ENCODE measurements at regions not wholly inside any gene's neighbourhood (a gene's known extent, or its start where the extent isn't known, plus 50 kb on each side); places are given as distances from the start of the nearest gene placed in this dataset.

GRCh38 chr11:32039149-32039548 lies 51.7 kb upstream of the RCN1 start:
- DNase-seq = no peak

- no peak for DNase-seq
These were observed 56.2 kb upstream of the RCN1 start for GRCh38 chr11:32034680-32035079.

GRCh38 chr11:32034149-32034548 lies 56.7 kb upstream of the RCN1 start:
- DNase-seq = no peak

DNA sequence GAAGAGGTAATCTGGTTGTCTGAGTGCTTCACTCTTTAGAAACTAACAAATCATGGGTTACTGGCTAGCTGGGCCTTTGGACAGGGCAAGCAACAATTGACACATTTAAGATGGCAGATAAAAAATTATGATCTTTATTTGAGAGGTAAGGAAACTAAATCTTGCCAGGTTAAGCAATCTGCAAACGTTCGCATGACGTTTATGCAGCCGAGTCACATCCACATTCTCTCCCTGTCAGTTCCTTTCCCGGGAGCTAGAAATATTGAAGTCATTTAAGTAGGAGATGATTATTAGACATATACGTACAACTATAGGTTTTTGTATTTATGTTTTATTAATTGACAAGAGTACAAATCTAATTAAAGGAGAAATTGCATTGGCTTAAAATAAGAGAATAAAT lies 57.4 kb upstream of the RCN1 start:
- DNase-seq = no peak

DNA sequence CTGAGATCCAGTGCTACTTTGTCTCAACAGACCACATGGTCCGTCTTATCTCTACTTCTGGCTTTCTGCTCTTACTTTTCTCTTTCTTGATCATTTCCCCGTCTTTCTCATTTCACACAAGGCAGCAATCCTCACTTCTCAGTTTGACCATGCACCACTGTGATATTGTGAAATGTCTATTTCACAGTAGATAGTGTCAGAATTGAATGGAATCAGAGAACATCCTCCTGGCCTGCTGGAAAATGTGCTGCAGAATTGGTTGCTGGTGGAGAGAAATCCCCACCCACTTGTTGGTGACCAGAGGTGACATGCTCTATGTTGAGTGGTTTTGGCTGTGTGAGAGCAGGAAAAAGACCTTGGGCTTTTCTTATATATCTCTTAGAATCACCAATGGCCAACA lies 57.8 kb upstream of the RCN1 start:
- no peak for DNase-seq

DNA sequence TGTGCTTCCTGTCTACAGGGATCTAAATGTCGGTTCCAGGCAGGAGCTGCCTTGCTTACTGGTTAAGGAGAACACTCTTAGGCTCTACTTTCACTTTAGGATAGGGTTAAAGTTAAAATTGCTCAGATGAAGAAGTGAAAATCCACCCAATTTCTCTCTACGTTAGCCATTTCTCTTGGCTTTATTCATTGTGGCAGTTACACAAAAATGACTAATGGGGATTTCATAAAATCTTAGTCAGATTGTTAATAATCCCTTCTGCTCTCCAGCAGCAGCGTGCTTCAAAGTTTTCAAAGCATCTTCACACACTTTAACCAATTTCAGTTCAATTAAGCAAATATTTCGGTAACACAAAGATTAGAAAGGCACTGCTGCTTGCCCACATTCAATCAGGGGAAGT lies 58.4 kb upstream of the RCN1 start:
- DNase-seq = no peak

- no peak for DNase-seq
These were observed 58.8 kb upstream of the RCN1 start for GRCh38 chr11:32032052-32032451.

DNA sequence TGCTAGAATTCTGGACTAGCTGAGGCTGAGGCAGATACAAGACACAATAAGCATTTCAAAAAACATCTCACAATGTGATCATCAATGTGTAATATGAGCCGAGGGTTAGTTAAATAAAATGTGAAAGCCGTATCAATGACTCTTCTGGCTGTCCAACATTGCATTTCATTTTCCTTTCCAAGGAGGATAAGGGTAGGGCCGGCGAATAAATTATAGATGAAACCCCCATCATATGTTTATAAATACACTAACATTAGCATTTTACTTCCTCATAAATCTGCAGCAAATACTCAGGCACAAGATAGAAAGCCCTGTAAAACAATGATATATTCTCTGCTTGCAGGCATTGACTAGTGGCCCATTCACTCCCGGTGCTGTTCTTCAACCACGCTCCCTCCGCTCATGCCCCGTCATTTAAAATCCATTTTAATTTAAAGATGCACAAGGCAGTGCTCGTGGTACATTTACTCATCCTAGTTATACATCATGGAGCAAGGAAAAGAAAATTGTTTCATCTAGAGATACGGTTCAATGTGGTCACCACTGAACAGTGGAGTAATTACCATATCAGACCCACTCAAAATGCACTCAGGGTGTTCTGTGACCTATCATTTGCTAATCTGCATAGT lies 59.9 kb upstream of the RCN1 start:
- DNase-seq = no peak

DNA sequence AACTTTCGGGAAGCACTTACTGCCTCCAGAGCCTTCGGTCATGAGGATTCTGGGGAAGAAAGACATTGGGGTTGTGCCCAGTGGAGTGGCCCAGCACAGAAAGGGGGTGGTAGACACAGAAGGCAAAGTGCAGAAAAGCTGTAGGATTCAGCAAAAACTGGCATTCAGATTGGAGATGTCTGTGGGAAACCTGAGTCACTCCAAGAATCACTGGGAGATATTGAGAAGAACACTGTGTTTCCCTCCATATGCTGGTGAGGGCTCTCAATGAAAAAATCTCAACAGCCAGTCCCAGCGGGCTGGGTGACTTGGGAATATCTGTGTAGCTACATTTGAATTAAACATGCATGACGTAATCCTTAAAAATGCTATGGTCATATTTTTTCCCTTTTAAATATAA lies 61.2 kb upstream of the RCN1 start:
- DNase-seq = no peak

GRCh38 chr11:32028201-32028600 lies 62.7 kb upstream of the RCN1 start:
- DNase-seq = no peak

GRCh38 chr11:32026766-32027165 lies 64.1 kb upstream of the RCN1 start:
- no peak for DNase-seq

GRCh38 chr11:32024948-32025347 lies 65.9 kb upstream of the RCN1 start:
- DNase-seq = no peak

DNA sequence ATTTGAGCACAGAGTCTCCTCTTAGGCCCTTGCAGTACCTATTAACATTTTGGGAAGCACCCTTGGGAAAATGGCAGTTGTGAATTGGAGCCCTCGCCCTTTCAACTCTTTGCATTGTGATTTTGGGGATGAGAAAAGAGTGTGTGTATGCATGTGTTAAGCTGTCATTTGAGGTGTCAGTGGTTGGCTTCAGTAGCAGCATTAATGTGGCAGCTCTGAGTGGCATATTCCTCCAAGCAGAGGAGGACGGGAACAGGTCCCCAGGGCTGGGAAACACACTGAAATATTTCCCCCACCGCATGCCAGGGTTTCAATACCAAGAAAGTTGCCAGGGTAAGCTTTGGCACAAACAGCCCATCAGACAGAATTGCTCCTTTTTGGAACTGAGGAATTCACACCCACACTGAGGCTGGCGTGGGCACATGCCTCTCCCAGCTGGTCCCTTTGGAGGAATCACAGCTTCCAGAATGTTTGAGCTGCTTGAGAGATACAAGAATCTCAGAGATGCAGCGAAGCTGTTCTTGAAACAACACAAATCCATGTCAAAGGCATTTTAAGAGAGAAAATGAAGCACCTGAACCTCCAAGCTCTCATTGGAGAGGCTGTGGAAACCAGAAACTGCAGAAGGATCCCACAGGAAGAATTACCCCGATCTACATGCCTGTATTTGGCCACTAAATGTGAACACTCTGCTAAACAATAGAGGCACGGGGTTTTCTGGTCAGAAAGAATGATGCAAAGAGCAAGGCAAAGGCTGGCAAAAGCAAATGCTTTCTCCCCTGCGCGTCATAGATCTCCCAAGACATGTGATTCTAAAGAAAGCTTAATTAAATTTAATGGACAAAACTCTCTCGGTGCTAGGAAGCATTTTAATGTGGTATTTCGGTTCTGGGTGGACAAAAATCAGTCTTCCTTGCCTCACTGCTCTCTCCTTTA lies 67.2 kb upstream of the RCN1 start:
- no peak for DNase-seq

- DNase-seq = no peak
These were observed 72.2 kb upstream of the RCN1 start for GRCh38 chr11:32018672-32019071.

DNA sequence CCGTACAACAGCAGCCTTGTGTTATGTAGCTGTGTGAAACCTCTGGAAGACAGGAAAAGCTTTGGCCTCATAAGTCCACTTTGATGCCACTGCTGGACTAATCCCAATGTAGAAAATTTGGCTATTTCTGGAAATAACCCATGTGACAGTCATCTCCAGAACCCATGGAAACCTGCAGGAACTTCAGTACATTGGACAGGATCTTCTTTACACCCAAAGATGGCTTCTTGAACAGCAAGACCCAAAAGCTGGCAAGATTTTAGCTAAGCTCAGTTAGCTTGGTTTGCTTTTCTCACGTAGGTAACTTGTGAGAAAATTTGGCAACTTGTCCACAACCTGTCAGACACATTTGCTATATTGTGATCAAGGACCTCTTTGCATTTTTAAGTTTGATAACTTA lies 74.8 kb upstream of the RCN1 start:
- DNase-seq = no peak

DNA sequence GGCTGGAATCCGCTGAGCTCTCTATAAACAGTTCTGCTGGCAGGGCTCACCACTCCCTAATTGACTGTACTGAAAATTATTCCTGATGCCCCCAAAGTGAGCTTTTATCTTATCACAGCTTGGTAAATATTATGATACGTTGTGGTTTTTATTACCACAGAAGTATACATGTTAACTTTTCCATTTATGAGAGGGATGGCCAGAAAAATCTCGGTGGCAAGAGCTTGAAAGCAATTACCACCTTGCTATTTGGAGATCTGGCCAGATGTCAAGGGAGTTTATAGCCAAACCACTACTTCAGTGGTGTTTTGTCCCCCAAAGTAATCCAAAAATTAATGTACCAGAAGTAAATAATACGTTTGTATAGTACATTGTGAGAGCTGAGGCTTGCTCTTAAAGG lies 75.4 kb upstream of the RCN1 start:
- no peak for DNase-seq

GRCh38 chr11:32013603-32014002 lies 77.3 kb upstream of the RCN1 start:
- no peak for DNase-seq

DNA sequence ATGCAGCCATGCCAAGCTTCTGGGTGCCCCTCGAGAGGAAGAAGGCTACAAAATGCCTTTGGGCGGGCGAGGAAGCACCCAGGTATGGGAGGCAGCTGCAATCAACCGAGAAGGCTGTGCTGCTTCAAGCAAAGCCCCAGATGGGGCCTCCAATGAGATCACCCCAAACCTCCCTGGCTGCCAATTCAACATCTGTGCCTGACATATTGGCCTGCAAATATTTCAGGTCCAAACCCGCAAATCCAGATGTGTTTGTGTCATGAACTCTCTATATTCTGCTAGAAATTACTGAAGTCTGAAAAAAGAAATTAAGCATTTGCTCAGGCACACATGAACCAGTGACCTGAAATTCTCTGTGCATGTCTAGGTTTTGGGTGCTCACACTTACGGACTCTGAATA lies 78.8 kb upstream of the RCN1 start:
- no peak for DNase-seq

DNA sequence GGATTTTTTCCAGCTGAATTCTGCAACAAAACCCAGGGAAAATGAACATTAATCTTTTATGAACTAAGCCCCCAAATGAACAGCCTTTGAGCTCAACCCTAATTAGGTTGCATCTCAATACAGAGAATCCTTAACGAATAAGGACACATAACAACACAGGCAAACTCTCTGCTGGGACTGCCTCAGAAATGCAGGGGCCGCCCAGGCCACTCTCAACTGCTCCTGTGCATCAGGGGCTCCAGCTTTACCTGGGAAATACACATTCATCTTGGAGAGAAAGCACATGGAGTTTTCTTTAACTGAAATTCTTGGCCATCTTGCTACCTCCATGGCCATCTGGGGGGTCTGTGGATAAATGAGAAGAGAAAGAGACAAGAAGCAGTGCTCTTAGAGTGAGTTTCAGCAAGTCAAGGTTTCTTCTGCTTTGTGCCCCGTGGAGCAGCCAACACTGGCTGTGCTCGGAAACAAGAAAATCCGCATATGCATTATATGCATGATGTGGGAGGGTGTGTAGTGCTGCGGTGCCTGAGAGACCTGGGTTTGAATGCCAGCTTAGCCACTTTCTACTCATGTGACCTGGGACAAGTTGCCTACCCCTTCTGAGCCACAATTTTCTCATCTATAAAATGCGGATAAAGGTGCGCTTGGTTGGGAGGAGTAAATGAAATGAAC lies 81.9 kb upstream of the RCN1 start:
- no peak for DNase-seq

DNA sequence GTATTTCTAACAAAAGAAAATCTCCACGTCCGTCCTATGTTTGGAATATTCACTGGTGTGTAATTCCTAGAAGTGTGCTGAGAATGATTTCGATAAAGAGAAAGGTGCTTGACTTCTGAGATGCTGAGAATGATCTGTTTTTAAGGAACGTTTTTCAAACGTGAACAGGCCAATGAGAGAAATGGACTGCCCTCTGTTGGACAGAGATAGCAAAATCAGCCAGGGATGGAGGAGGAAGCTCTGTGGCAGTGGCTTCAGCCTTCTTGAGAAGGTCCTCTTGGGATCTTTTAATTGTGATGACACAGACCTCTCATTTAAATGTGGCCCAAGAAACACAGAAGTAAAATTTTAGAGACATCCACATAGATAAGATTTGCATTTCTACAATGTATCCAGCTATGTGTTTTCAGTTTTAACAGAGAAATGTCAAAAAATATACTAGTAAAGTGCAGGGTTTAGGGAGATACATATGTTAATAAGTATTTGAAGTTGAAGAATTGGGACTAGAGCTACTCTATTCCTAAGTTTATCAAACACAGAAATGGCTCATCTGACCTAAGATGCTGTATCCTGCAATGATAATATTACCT lies 84.0 kb upstream of the RCN1 start:
- peak; percentile 45 for DNase-seq

DNA sequence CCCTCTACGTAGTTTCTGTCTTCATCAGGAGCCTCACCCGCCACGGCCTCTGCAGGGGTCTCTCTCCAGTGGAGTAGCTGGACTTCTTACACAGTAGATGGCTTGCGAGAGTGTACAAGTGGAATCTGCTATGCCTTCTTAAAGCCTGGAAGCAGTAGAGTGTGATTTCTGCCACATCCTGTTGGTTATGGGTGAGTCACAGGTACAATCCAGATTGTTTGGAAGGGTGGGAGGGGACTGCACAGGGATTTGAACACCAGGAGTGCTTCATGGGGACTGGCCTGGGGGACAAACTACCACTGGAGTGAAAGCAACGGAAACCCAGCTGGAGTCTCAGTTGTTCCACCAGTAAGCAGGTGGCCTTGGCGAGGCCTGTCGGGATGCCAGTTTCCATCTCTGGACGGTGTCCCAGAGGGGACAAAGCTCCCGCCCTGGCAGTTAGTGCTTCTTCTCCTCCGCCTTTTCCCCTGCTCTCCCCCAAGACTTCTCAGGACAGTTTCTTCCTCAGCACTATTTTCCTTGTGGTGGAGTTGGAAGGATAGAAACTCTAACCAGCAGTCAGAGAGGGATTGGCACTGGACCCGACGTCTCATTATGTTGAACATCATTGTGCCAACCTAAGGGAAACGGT lies 85.0 kb upstream of the RCN1 start:
- no peak for DNase-seq

DNA sequence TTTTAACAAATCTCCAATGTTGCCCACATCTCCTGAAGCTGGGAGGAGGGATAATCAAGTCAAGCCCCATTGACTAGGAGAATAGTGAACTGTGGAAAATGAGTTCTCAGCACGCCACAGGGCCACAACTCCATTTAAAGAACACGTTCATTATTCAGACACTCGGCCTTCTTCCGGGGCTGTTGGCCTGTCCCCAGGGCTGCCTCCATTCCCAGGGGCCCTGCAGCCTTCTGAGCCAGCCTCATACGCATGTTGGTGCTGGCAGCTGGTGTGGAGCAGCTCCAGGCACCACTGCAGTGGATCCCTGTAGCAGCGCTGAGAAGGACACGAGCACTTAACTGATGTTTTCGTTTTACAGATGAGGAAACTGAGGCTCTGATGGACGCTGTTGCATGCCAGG lies 87.5 kb upstream of the RCN1 start:
- DNase-seq = no peak

DNA sequence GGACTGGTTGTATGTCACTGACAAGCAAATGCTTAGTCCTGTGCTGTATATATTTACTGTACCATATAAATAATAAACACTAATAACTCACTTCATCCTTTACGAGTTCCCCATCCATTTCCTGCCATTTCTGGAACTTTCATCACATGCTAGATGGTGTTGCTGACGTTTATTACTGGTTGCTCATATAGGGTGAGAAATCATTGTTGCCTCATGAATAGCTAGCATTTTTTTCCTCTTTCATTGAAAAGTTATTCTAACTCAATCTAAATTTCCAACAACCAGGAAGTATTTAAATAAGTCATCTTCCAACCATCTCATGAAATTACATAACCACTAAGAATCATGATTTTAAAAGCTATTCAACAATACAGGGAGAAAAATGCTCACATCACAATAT lies 88.6 kb upstream of the RCN1 start:
- no peak for DNase-seq
